SKM-1 treated with dmso at 0.1 percent for 144 hours (cell line): ENCODE measurements at regions not wholly inside any gene's neighbourhood (a gene's known extent, or its start where the extent isn't known, plus 50 kb on each side); places are given as distances from the start of the nearest gene placed in this dataset.

Experiments
- DNase-seq: peaks from one replicate; lab custom pipeline; 2025; ENCODE audit not compliant: unreplicated experiment; lab: John Stamatoyannopoulos, UW

GRCh38 chrX:145630806-145631435 is 186.7 kb upstream of the SLITRK2 start:
- no peak for DNase-seq

- no peak for DNase-seq
These were observed 186.1 kb upstream of the SLITRK2 start for GRCh38 chrX:145631461-145631951.

GRCh38 chrX:145654486-145654885 is 163.1 kb upstream of the SLITRK2 start:
- DNase-seq, result no peak

- no peak for DNase-seq
These were observed 143.8 kb upstream of the SLITRK2 start for GRCh38 chrX:145673841-145674240.

GRCh38 chrX:145677109-145677817 is 140.4 kb upstream of the SLITRK2 start:
- no peak for DNase-seq

GRCh38 chrX:145682518-145683298 is 134.9 kb upstream of the SLITRK2 start:
- no peak for DNase-seq

- no peak for DNase-seq
These were observed 130.5 kb upstream of the SLITRK2 start for GRCh38 chrX:145687146-145687545.

GRCh38 chrX:145687707-145688106 is 129.9 kb upstream of the SLITRK2 start:
- DNase-seq, result no peak

- no peak for DNase-seq
These were observed 123.6 kb upstream of the SLITRK2 start for GRCh38 chrX:145694048-145694447.

GRCh38 chrX:145715641-145716138 is 101.9 kb upstream of the SLITRK2 start:
- DNase-seq, result peak; percentile 2

GRCh38 chrX:145716226-145716625 is 101.4 kb upstream of the SLITRK2 start:
- no peak for DNase-seq

- no peak for DNase-seq
These were observed 90.2 kb upstream of the SLITRK2 start for GRCh38 chrX:145727476-145727875.

GRCh38 chrX:145729635-145730034 is 88.0 kb upstream of the SLITRK2 start:
- no peak for DNase-seq

GRCh38 chrX:145735036-145735435 is 82.6 kb upstream of the SLITRK2 start:
- no peak for DNase-seq

- DNase-seq, result no peak
These were observed 65.7 kb upstream of the SLITRK2 start for GRCh38 chrX:145751943-145752342.
